Panc1 (cell line): ENCODE measurements at regions not wholly inside any gene's neighbourhood (a gene's known extent, or its start where the extent isn't known, plus 50 kb on each side); places are given as distances from the start of the nearest gene placed in this dataset.

Experiments used
- ATAC-seq: fragments of 200-7000 bp; cut with Tn5 transposase; 2 replicates; pipeline ENCODE4 v1.9.1; 2020; ENCODE audit warnings: mild to moderate bottlenecking, moderate library complexity
- BruUV-seq: library from RNA; stranded (reverse); fragments of 400-500 nt; replicated peaks from 2 replicates; lab custom pipeline; 2021; lab: Mats Ljungman, UMichigan
- CTCF ChIA-PET: fragments of 300-600 bp; sonication (Branson Sonifier 250); formaldehyde crosslinking; loops from one replicate; lab custom pipeline; 2022; ENCODE audit warnings: antibody characterized with exemption; lab: Charles Lee
- POLR2A ChIA-PET: fragments of 300-600 bp; sonication (Branson Sonifier 250); formaldehyde crosslinking; loops from one replicate; lab custom pipeline; 2022; ENCODE audit warnings: antibody characterized with exemption; lab: Charles Lee
- DNase-seq: peaks from one replicate; pipeline ENCODE4 v3.0.0-alpha.2; 2010; ENCODE audit warnings: low read depth, low spot score
- H3K27ac ChIP-seq: 2 replicates; pipeline ENCODE4 v1.5.1; 2011; ENCODE audit warnings: mild to moderate bottlenecking, low read length, inconsistent platforms
- H3K27me3 ChIP-seq: fragments of 200-500 bp; sonication (Bioruptor generic); 2 replicates; pipeline ENCODE4 v1.6.0; 2014; ENCODE audit warnings: low read length, inconsistent platforms; ENCODE audit not compliant: control insufficient read depth, insufficient read depth
- H3K36me3 ChIP-seq: fragments of 200-500 bp; sonication (Bioruptor generic); 2 replicates; pipeline ENCODE4 v1.5.1; 2014; ENCODE audit warnings: inconsistent platforms, mild to moderate bottlenecking, low read length, moderate library complexity; ENCODE audit not compliant: control insufficient read depth, insufficient read depth
- H3K4me1 ChIP-seq: 2 replicates; pipeline ENCODE4 v1.5.1; 2011; ENCODE audit warnings: inconsistent platforms, mild to moderate bottlenecking, low read length, moderate library complexity; ENCODE audit not compliant: control insufficient read depth, insufficient read depth
- H3K4me3 ChIP-seq, 2 experiments: 2 replicates each; pipeline ENCODE4 v1.5.1; 2011 to 2012; ENCODE audit warnings: low read depth in 2 of 2, low read length in 2 of 2, mild to moderate bottlenecking in 2 of 2, inconsistent platforms in 1 of 2, moderate library complexity in 1 of 2
- H3K9me3 ChIP-seq: fragments of 200-500 bp; sonication (Bioruptor generic); 2 replicates; pipeline ENCODE4 v1.5.1; 2014; ENCODE audit warnings: low read depth, mild to moderate bottlenecking, inconsistent platforms, low read length, moderate library complexity; ENCODE audit not compliant: control insufficient read depth, insufficient read depth
- POLR2AphosphoS5 ChIP-seq: IDR thresholded peaks from 2 replicates; pipeline ENCODE4 v1.6.1; 2012; ENCODE audit warnings: mild to moderate bottlenecking, low read depth, low read length, moderate library complexity
- REST ChIP-seq, 2 experiments: IDR thresholded peaks; 2 replicates each; pipeline ENCODE4 v1.6.1; 2011 to 2012; ENCODE audit warnings: low read depth in 2 of 2, control low read depth in 1 of 2, low read length in 1 of 2, mild to moderate bottlenecking in 1 of 2, moderate library complexity in 1 of 2; ENCODE audit not compliant: insufficient read depth in 1 of 2
- SIN3A ChIP-seq: IDR thresholded peaks from 2 replicates; pipeline ENCODE4 v1.6.1; 2012; ENCODE audit warnings: low read depth, mild to moderate bottlenecking, low read length, moderate library complexity, borderline replicate concordance; ENCODE audit not compliant: insufficient read depth
- TCF7L2 ChIP-seq: IDR thresholded peaks from 2 replicates; pipeline ENCODE4 v1.6.1; 2011; ENCODE audit warnings: mild to moderate bottlenecking, low read depth, low read length, inconsistent platforms
- in situ Hi-C: cut with HindIII; loops from 2 replicates; pipeline ENCODE4 v1.10.0; 2016; ENCODE audit warnings: low sequenced_read_pairs, low pct_unique_long_range_greater_than_20kb
- intact Hi-C: fragments of 100-400 bp; cut with micrococcal nuclease; formaldehyde crosslinking; loops from one replicate; pipeline ENCODE4 v1.10.0; 2022; ENCODE audit not compliant: unreplicated experiment
- TF ChIP-seq, protein P1 (sequence below): fragments of 450-650 bp; IDR thresholded peaks from 2 replicates; pipeline ENCODE4 v1.5.1; 2017; ENCODE audit warnings: mild to moderate bottlenecking

DNA sequence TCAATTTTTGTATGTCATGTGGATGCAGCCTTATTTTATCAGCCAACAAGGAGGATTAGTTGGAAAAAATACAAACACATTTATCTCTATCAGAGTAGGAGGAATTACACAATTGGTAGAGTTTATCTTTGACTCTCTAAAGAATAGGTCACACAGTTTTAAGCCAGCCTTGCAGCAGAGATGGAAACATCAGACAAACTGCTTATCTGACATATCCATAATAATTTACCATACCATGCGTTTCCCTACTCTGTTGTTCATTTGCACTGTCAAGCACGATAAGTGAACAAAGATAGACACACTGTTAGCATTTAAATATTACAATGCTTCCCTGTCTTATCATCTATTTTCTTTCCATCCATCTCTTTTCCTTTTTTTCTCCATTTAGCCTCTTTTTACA is 283.7 kb upstream of the SMIM30 start:
- H3K4me3 ChIP-seq: no peak overlapping the region
- H3K27ac ChIP-seq: no peak overlapping the region
- H3K27me3 ChIP-seq: no peaks in the 10 kb centered on the region
- no peaks in the 10 kb centered on the region for H3K4me1 ChIP-seq
- POLR2A ChIA-PET: no interaction called here
- H3K9me3 ChIP-seq: no peaks in the 10 kb centered on the region
- no peak for ATAC-seq
- no peaks in the 10 kb centered on the region for H3K36me3 ChIP-seq
- in situ Hi-C loops: no loop called here
- CTCF ChIA-PET: no interaction called here
- TF ChIP-seq POLR2AphosphoS5 (no peak), TCF7L2 (no peak), SIN3A (no peak), REST (IDR thresholded peaks at IDR 0.05; ENCODE audit: insufficient read depth in 1 of 2, low read depth in 2 of 2, low read length in 1 of 2) (no peak)
- TF ChIP-seq, protein P1, sequence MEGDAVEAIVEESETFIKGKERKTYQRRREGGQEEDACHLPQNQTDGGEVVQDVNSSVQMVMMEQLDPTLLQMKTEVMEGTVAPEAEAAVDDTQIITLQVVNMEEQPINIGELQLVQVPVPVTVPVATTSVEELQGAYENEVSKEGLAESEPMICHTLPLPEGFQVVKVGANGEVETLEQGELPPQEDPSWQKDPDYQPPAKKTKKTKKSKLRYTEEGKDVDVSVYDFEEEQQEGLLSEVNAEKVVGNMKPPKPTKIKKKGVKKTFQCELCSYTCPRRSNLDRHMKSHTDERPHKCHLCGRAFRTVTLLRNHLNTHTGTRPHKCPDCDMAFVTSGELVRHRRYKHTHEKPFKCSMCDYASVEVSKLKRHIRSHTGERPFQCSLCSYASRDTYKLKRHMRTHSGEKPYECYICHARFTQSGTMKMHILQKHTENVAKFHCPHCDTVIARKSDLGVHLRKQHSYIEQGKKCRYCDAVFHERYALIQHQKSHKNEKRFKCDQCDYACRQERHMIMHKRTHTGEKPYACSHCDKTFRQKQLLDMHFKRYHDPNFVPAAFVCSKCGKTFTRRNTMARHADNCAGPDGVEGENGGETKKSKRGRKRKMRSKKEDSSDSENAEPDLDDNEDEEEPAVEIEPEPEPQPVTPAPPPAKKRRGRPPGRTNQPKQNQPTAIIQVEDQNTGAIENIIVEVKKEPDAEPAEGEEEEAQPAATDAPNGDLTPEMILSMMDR: no peak
- DNase-seq: no peak
- intact Hi-C loops: no loop called here
- BruUV-seq: no TSS peak

DNA sequence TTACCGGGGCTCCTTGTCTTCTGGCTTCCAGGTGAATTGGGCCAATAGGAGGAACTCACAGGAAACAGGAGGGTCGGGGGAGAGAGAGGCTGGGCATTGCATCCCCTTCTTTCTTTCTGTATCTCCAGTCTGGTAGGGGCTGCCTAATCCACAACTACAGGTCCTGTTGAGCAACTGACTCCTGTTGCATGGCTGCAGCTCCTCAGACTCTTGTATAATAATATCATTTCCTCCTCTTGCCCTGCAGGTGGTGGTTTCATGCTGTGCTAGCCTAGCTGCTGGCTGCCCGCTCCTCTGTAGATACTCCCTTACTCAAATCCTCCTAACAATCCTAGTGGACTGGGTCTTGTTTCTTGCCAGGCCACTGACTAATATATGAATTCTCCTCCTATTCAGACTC is 276.5 kb upstream of the SMIM30 start:
- BruUV-seq: no TSS peak
- Histone ChIP-seq H3K4me3 (no peak overlapping the region), H3K36me3 (no peaks in the 10 kb centered on the region), H3K27me3 (no peaks in the 10 kb centered on the region), H3K9me3 (no peaks in the 10 kb centered on the region), H3K27ac (no peak overlapping the region), H3K4me1 (no peaks in the 10 kb centered on the region)
- in situ Hi-C loops (no loop called here), intact Hi-C loops (no loop called here)
- POLR2A ChIA-PET: no interaction called here
- CTCF ChIA-PET: no interaction called here
- ATAC-seq (no peak), DNase-seq (no peak)
- TF ChIP-seq POLR2AphosphoS5 (no peak), TCF7L2 (no peak), REST (IDR thresholded peaks at IDR 0.05; ENCODE audit: insufficient read depth in 1 of 2, low read depth in 2 of 2, low read length in 1 of 2) (no peak), SIN3A (no peak)
- TF ChIP-seq, protein P1: no peak
